CD14-positive monocyte (primary cell): ENCODE measurements at regions not wholly inside any gene's neighbourhood (a gene's known extent, or its start where the extent isn't known, plus 50 kb on each side); places are given as distances from the start of the nearest gene placed in this dataset.

Source experiments
- DNase-seq, 3 donors: peaks; one replicate each; pipeline ENCODE4 v3.0.0-alpha.2; 2011 to 2022
- H2AFZ ChIP-seq: 2 replicates; pipeline ENCODE4 v1.6.0; 2012; ENCODE audit warnings: mild to moderate bottlenecking, low read depth, low read length, inconsistent platforms; ENCODE audit not compliant: insufficient read depth, poor library complexity, severe bottlenecking
- H3K27ac ChIP-seq, 2 donors: 1 replicate in 1 of 2; 2 replicates in 1 of 2; pipeline ENCODE4 v1.5.1; 2012 to 2013; ENCODE audit warnings: low read length in 2 of 2, control low read depth in 1 of 2, inconsistent platforms in 1 of 2, low read depth in 1 of 2, mild to moderate bottlenecking in 1 of 2
- H3K27me3 ChIP-seq, 2 donors: one replicate each; pipeline versions ENCODE4 v1.6.0 to v1.6.1; 2011 to 2013; ENCODE audit warnings: low read length in 2 of 2; ENCODE audit not compliant: control insufficient read depth in 2 of 2, insufficient read depth in 2 of 2
- H3K36me3 ChIP-seq, 2 donors: replicated peaks in 1 of 2; 1 replicate in 1 of 2; 2 replicates in 1 of 2; pipeline versions ENCODE4 v1.5.1 to v1.6.1; 2012 to 2013; ENCODE audit warnings: low read length in 2 of 2, control low read depth in 1 of 2, inconsistent platforms in 1 of 2, mild to moderate bottlenecking in 1 of 2; ENCODE audit not compliant: insufficient read depth in 2 of 2, control insufficient read depth in 1 of 2
- H3K4me1 ChIP-seq, 2 donors: 1 replicate in 1 of 2; 2 replicates in 1 of 2; pipeline versions ENCODE4 v1.5.1 to v1.6.1; 2012 to 2013; ENCODE audit warnings: low read length in 2 of 2, control low read depth in 1 of 2, inconsistent platforms in 1 of 2, mild to moderate bottlenecking in 1 of 2, moderate library complexity in 1 of 2; ENCODE audit not compliant: insufficient read depth in 2 of 2, control insufficient read depth in 1 of 2
- H3K4me2 ChIP-seq: replicated peaks from 2 replicates; pipeline ENCODE3; 2012; ENCODE audit warnings: low read length, moderate library complexity, mild to moderate bottlenecking; ENCODE audit not compliant: poor library complexity, severe bottlenecking; ENCODE audit errors: extremely low read depth
- H3K4me3 ChIP-seq, 3 experiments: fragments of 200-600 bp in 1 of 3; sonication (generic) in 1 of 3; replicated peaks in 1 of 3; 1 replicate in 2 of 3; 2 replicates in 1 of 3; pipeline ENCODE4 v1.5.1; 2011 to 2013; ENCODE audit warnings: low read length in 3 of 3, mild to moderate bottlenecking in 3 of 3, control low read depth in 2 of 3, low read depth in 2 of 3, inconsistent platforms in 1 of 3, moderate library complexity in 1 of 3
- H3K79me2 ChIP-seq: 2 replicates; pipeline ENCODE4 v1.6.0; 2012; ENCODE audit warnings: mild to moderate bottlenecking, control low read depth, inconsistent platforms, low read length, moderate library complexity; ENCODE audit not compliant: insufficient read depth
- H3K9ac ChIP-seq: 2 replicates; pipeline ENCODE4 v1.6.0; 2017; ENCODE audit warnings: low read length, mild to moderate bottlenecking; ENCODE audit not compliant: insufficient read depth, poor library complexity, severe bottlenecking
- H3K9me3 ChIP-seq, 2 donors: replicated peaks in 1 of 2; 1 replicate in 1 of 2; 2 replicates in 1 of 2; pipeline versions ENCODE4 v1.5.1 to v1.6.1; 2012 to 2013; ENCODE audit warnings: low read length in 2 of 2, control low read depth in 1 of 2; ENCODE audit not compliant: control insufficient read depth in 1 of 2, insufficient read depth in 1 of 2
- H4K20me1 ChIP-seq: 2 replicates; pipeline ENCODE4 v1.6.0; 2012; ENCODE audit warnings: mild to moderate bottlenecking, low read length, control low read depth, moderate library complexity; ENCODE audit not compliant: insufficient read depth
- H3K27ac Mint-ChIP-seq, 7 donors: one replicate each; pipeline ENCODE4 v1.8.0; 2020; ENCODE audit warnings: mild to moderate bottlenecking in 7 of 7, mixed read lengths in 7 of 7, moderate library complexity in 6 of 7, inconsistent platforms in 2 of 7
- H3K27me3 Mint-ChIP-seq, 3 donors: one replicate each; pipeline ENCODE4 v1.8.0; 2021 to 2022; ENCODE audit warnings: low read depth in 3 of 3, mild to moderate bottlenecking in 3 of 3, mixed read lengths in 3 of 3, moderate library complexity in 3 of 3, inconsistent platforms in 1 of 3
- H3K36me3 Mint-ChIP-seq, 2 donors: one replicate each; pipeline ENCODE4 v1.8.0; 2020; ENCODE audit warnings: mixed read lengths in 2 of 2, inconsistent platforms in 1 of 2, mild to moderate bottlenecking in 1 of 2
- H3K4me1 Mint-ChIP-seq: one replicate; pipeline ENCODE4 v1.8.0; 2020; ENCODE audit warnings: mild to moderate bottlenecking, mixed read lengths
- H3K4me3 Mint-ChIP-seq, 2 donors: one replicate each; pipeline ENCODE4 v1.8.0; 2020; ENCODE audit warnings: mild to moderate bottlenecking in 2 of 2, mixed read lengths in 2 of 2, moderate library complexity in 1 of 2
- H3K9me3 Mint-ChIP-seq, 7 donors: one replicate each; pipeline ENCODE4 v1.8.0; 2020 to 2022; ENCODE audit warnings: mixed read lengths in 7 of 7, mild to moderate bottlenecking in 6 of 7, moderate library complexity in 6 of 7, inconsistent platforms in 2 of 7
- WGBS: methylation state at CpG from one replicate; pipeline ENCODE4 v1.1.5; 2013; ENCODE audit warnings: missing lambda C conversion rate; ENCODE audit not compliant: insufficient coverage; 5-methylcytosine and 5-hydroxymethylcytosine counted together
- intact Hi-C, 2 donors: fragments of 100-400 bp; cut with micrococcal nuclease; formaldehyde crosslinking; loops; one replicate each; pipeline versions ENCODE4 v1.15.0 to v1.15.1; 2023
- TF ChIP-seq, protein P1 (sequence below): fragments of 200-600 bp; IDR thresholded peaks from one replicate; pipeline ENCODE4 v1.8.0; 2022; ENCODE audit warnings: antibody characterized with exemption, mild to moderate bottlenecking

DNA sequence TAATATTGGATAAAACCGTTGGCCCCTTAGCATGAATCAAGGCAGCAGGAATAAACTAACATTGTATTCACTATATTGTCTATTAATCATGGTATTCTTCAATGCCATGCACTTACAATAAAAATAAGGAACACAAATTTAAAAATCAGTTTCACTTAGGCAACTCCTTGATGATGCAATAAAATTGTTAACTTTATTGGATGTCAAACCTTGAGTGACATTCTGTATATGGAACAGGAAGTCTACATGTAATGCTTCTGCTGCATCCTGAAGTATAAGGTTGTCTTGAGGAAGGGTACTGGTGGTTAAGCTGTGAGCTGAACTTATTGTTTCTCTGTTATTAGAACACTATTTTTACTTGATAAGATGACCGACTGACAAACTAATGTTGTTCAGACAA, 605.5 kb downstream of the SATB2 start:
- no peak overlapping the region for H2AFZ ChIP-seq
- H4K20me1 ChIP-seq = no peaks in the 10 kb centered on the region
- Mint-ChIP-seq H3K27ac (no peak overlapping the region), H3K36me3 (no peaks in the 10 kb centered on the region), H3K27me3 (peaks cover 0 to 2% (median 0%) of the 10 kb centered on the region in 3 donors), H3K4me3 (no peak overlapping the region), H3K4me1 (no peaks in the 10 kb centered on the region), H3K9me3 (peaks cover 0 to 5% (median 2%) of the 10 kb centered on the region in 7 donors)
- no peaks in the 10 kb centered on the region for H3K79me2 ChIP-seq
- no peak overlapping the region for H3K4me2 ChIP-seq
- DNase-seq = no peak
- intact Hi-C loops = no loop called here
- 100% methylated on average over 1 of the region's 2 CpGs for WGBS
- H3K9ac ChIP-seq = no peak overlapping the region
- no peak overlapping the region for H3K27ac ChIP-seq
- no peaks in the 10 kb centered on the region for H3K36me3 ChIP-seq
- no peaks in the 10 kb centered on the region for H3K4me1 ChIP-seq
- TF ChIP-seq, protein P1, sequence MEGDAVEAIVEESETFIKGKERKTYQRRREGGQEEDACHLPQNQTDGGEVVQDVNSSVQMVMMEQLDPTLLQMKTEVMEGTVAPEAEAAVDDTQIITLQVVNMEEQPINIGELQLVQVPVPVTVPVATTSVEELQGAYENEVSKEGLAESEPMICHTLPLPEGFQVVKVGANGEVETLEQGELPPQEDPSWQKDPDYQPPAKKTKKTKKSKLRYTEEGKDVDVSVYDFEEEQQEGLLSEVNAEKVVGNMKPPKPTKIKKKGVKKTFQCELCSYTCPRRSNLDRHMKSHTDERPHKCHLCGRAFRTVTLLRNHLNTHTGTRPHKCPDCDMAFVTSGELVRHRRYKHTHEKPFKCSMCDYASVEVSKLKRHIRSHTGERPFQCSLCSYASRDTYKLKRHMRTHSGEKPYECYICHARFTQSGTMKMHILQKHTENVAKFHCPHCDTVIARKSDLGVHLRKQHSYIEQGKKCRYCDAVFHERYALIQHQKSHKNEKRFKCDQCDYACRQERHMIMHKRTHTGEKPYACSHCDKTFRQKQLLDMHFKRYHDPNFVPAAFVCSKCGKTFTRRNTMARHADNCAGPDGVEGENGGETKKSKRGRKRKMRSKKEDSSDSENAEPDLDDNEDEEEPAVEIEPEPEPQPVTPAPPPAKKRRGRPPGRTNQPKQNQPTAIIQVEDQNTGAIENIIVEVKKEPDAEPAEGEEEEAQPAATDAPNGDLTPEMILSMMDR = no peak
- H3K9me3 ChIP-seq = no peaks in the 10 kb centered on the region
- no peaks in the 10 kb centered on the region for H3K27me3 ChIP-seq
- H3K4me3 ChIP-seq = no peak overlapping the region

DNA sequence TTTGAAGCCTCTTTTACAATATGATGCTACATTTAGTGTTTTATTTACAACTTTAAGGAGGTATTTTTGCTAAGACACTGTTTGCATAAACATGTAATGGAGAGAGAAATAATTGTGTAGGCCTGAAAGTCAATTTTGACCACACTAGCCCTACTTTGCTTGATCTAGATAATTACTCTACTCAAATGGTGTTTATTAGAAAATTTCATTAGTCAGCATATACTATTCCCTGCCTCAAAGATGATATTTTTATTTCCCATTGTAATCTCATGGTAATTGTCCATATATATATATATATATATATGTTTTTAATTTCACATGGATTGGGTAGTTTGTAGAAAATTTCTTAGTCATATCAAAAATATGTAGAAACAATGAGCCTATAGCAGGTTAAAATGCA, 632.2 kb downstream of the SATB2 start:
- no peak overlapping the region for H2AFZ ChIP-seq
- Mint-ChIP-seq H3K4me3 (no peak overlapping the region), H3K4me1 (no peaks in the 10 kb centered on the region), H3K27me3 (no peaks in the 10 kb centered on the region), H3K9me3 (peaks cover 0 to 8% (median 4%) of the 10 kb centered on the region in 7 donors), H3K36me3 (no peaks in the 10 kb centered on the region), H3K27ac (no peak overlapping the region)
- no peak overlapping the region for H3K4me2 ChIP-seq
- H3K4me3 ChIP-seq = no peak overlapping the region
- no peaks in the 10 kb centered on the region for H3K79me2 ChIP-seq
- no peak overlapping the region for H3K27ac ChIP-seq
- DNase-seq = no peak
- H3K36me3 ChIP-seq = no peaks in the 10 kb centered on the region
- H3K27me3 ChIP-seq = no peaks in the 10 kb centered on the region
- no peaks in the 10 kb centered on the region for H4K20me1 ChIP-seq
- TF ChIP-seq, protein P1 = no peak
- no peak overlapping the region for H3K9ac ChIP-seq
- H3K9me3 ChIP-seq = peaks cover 0 to 9% of the 10 kb centered on the region in 2 donors
- no peaks in the 10 kb centered on the region for H3K4me1 ChIP-seq
- intact Hi-C loops = no loop called here
